ENCODE measurements at regions not wholly inside any gene's neighbourhood (a gene's known extent, or its start where the extent isn't known, plus 50 kb on each side); places are given as distances from the start of the nearest gene placed in this dataset.

- TF ChIP-seq CTCF (IDR thresholded peaks at IDR 0.05) (no peak), TCF7L2 (IDR thresholded peaks at IDR 0.05; ENCODE audit: low read depth, low read length) (no peak), POLR2AphosphoS5 (IDR thresholded peaks at IDR 0.05; ENCODE audit: low read depth, low read length) (no peak), SIN3A (IDR thresholded peaks at IDR 0.05; ENCODE audit: borderline replicate concordance, insufficient read depth, low read depth, low read length) (no peak)
- TF ChIP-seq, protein P1, sequence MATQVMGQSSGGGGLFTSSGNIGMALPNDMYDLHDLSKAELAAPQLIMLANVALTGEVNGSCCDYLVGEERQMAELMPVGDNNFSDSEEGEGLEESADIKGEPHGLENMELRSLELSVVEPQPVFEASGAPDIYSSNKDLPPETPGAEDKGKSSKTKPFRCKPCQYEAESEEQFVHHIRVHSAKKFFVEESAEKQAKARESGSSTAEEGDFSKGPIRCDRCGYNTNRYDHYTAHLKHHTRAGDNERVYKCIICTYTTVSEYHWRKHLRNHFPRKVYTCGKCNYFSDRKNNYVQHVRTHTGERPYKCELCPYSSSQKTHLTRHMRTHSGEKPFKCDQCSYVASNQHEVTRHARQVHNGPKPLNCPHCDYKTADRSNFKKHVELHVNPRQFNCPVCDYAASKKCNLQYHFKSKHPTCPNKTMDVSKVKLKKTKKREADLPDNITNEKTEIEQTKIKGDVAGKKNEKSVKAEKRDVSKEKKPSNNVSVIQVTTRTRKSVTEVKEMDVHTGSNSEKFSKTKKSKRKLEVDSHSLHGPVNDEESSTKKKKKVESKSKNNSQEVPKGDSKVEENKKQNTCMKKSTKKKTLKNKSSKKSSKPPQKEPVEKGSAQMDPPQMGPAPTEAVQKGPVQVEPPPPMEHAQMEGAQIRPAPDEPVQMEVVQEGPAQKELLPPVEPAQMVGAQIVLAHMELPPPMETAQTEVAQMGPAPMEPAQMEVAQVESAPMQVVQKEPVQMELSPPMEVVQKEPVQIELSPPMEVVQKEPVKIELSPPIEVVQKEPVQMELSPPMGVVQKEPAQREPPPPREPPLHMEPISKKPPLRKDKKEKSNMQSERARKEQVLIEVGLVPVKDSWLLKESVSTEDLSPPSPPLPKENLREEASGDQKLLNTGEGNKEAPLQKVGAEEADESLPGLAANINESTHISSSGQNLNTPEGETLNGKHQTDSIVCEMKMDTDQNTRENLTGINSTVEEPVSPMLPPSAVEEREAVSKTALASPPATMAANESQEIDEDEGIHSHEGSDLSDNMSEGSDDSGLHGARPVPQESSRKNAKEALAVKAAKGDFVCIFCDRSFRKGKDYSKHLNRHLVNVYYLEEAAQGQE (IDR thresholded peaks at IDR 0.05; ENCODE audit: insufficient read depth in 1 of 2, low read depth in 2 of 2, low read length in 1 of 2) = no peak
Observed at GRCh38 chr7:22913158-22913557, 90.5 kb upstream of the TOMM7 start.

Measured in Panc1 (cell line).